KMS-11 (cell line): ENCODE measurements at regions not wholly inside any gene's neighbourhood (a gene's known extent, or its start where the extent isn't known, plus 50 kb on each side); places are given as distances from the start of the nearest gene placed in this dataset.

ENCODE experiments used
- H2AFZ ChIP-seq: fragments of 200-600 bp; sonication (generic); 2 replicates; pipeline ENCODE4 v1.6.1; 2016; ENCODE audit warnings: antibody characterized with exemption, mixed run types, low read depth
- H3K27ac ChIP-seq: fragments of 200-600 bp; sonication (generic); 2 replicates; pipeline ENCODE4 v1.6.1; 2016; ENCODE audit warnings: mild to moderate bottlenecking, mixed run types
- H3K27me3 ChIP-seq: fragments of 200-600 bp; sonication (generic); 2 replicates; pipeline ENCODE4 v1.6.1; 2017; ENCODE audit warnings: mild to moderate bottlenecking, low read depth, mixed run types, moderate library complexity; ENCODE audit not compliant: insufficient read depth
- H3K36me3 ChIP-seq: fragments of 200-600 bp; sonication (generic); 2 replicates; pipeline ENCODE4 v1.6.1; 2017; ENCODE audit warnings: mild to moderate bottlenecking, mixed run types; ENCODE audit not compliant: insufficient read depth
- H3K4me1 ChIP-seq: fragments of 200-600 bp; sonication (generic); 2 replicates; pipeline ENCODE4 v1.6.1; 2016; ENCODE audit warnings: mild to moderate bottlenecking, low read depth, mixed run types; ENCODE audit not compliant: poor library complexity, severe bottlenecking
- H3K4me2 ChIP-seq: fragments of 200-600 bp; sonication (generic); 2 replicates; pipeline ENCODE4 v1.7.0; 2016; ENCODE audit warnings: mild to moderate bottlenecking, mixed run types
- H3K4me3 ChIP-seq: fragments of 200-600 bp; sonication (generic); IDR thresholded peaks from 2 replicates; pipeline ENCODE4 v1.6.1; 2017; ENCODE audit warnings: low read depth, low read length, mixed read lengths; ENCODE audit not compliant: insufficient read depth
- H3K79me2 ChIP-seq: fragments of 200-600 bp; sonication (generic); 2 replicates; pipeline ENCODE4 v1.6.1; 2016; ENCODE audit warnings: low read depth, mixed run types; ENCODE audit not compliant: insufficient read depth
- H3K9ac ChIP-seq: fragments of 200-600 bp; sonication (generic); 2 replicates; pipeline ENCODE4 v1.6.1; 2016; ENCODE audit warnings: mild to moderate bottlenecking, mixed run types
- H4K20me1 ChIP-seq: fragments of 200-600 bp; sonication (generic); 2 replicates; pipeline ENCODE4 v1.6.1; 2016; ENCODE audit warnings: mild to moderate bottlenecking, mixed run types; ENCODE audit not compliant: insufficient read depth
- CTCF ChIP-seq: fragments of 200-600 bp; sonication (generic); conservative IDR thresholded peaks from 2 replicates; pipeline ENCODE4 v1.6.1; 2017; ENCODE audit warnings: low read depth, mild to moderate bottlenecking, antibody characterized with exemption, low read length, moderate library complexity, mixed read lengths

GRCh38 chr3:22239011-22239410, 488.0 kb upstream of the ZNF385D start:
- Histone ChIP-seq H3K27me3 (no peaks in the 10 kb centered on the region), H3K79me2 (no peaks in the 10 kb centered on the region), H2AFZ (no peak overlapping the region), H3K27ac (no peak overlapping the region), H3K4me1 (no peaks in the 10 kb centered on the region), H3K9ac (no peak overlapping the region), H3K4me2 (no peak overlapping the region), H3K36me3 (no peaks in the 10 kb centered on the region), H3K4me3 (no peak overlapping the region), H4K20me1 (no peaks in the 10 kb centered on the region)
- no peak for TF ChIP-seq CTCF

DNA sequence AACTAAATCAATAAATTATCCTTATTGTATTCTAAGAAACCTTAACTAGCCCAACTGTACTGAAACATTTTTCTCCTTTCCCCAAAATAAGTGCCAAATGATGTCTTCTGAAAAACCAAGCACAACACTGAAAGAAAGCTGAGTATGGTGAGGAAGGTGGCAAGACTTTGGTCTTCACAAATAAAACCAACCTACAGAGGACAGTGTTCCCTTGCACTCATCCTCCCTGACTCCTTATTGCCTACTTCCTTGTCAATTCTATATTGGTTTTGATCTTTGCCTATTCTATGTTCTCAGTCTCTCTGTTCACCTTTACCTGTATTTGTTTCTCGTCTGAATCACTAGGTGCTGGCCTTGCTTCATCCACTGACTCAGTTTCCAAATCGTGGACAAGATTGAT, 490.1 kb upstream of the ZNF385D start:
- Histone ChIP-seq H3K36me3 (no peaks in the 10 kb centered on the region), H3K27me3 (no peaks in the 10 kb centered on the region), H4K20me1 (no peaks in the 10 kb centered on the region), H3K4me2 (no peak overlapping the region), H3K4me1 (no peaks in the 10 kb centered on the region), H3K79me2 (no peaks in the 10 kb centered on the region), H3K9ac (no peak overlapping the region), H3K4me3 (no peak overlapping the region), H2AFZ (no peak overlapping the region), H3K27ac (no peak overlapping the region)
- no peak for TF ChIP-seq CTCF

GRCh38 chr3:22244761-22245521, 493.9 kb upstream of the ZNF385D start:
- Histone ChIP-seq H3K36me3 (no peaks in the 10 kb centered on the region), H3K9ac (no peak overlapping the region), H3K79me2 (no peaks in the 10 kb centered on the region), H3K4me2 (no peak overlapping the region), H4K20me1 (no peaks in the 10 kb centered on the region), H3K4me1 (no peaks in the 10 kb centered on the region), H3K27me3 (no peaks in the 10 kb centered on the region), H3K4me3 (no peak overlapping the region), H2AFZ (no peak overlapping the region), H3K27ac (no peak overlapping the region)
- TF ChIP-seq CTCF: no peak

DNA sequence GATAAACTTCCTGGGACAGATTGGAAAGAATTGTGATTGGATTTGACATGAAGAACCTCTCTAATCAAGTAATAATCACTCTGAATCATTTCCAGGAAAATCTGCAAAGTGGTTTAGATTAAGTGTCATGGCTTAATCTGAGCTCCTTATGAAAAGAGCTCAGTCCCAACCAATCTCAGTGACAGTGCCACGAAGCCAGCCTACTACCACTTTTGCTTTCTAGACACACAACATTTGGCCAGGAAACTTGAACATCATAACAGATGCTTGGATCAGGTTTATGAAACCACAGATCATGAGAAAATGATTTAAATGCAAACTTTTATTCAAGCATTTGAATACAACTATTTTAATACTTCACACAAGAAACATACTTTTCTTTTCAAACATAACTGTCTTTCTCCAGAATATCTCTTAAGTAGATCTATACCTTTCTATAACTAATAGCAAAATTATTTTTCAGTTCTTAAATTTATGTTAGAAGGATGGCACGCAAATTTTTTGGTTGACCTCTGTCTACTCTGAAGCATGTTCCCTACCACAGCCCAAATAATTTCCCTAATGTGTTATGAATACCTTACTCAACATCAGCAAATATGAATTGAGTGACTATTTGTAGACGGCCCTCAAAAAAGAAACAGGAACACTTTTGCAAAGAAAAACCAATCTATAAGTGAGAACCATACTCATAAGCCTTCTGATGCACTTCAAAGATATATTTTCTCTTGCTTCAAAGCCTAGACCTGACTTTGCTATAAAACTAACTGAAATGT, 495.0 kb upstream of the ZNF385D start:
- H3K9ac ChIP-seq: no peak overlapping the region
- no peak for TF ChIP-seq CTCF
- no peaks in the 10 kb centered on the region for H3K79me2 ChIP-seq
- H4K20me1 ChIP-seq: no peaks in the 10 kb centered on the region
- H3K27ac ChIP-seq: no peak overlapping the region
- H3K4me2 ChIP-seq: no peak overlapping the region
- H3K4me3 ChIP-seq: no peak overlapping the region
- H3K36me3 ChIP-seq: no peaks in the 10 kb centered on the region
- no peaks in the 10 kb centered on the region for H3K4me1 ChIP-seq
- no peaks in the 10 kb centered on the region for H3K27me3 ChIP-seq
- H2AFZ ChIP-seq: no peak overlapping the region
